ENCODE measurements at regions not wholly inside any gene's neighbourhood (a gene's known extent, or its start where the extent isn't known, plus 50 kb on each side); places are given as distances from the start of the nearest gene placed in this dataset.

GRCh38 chr10:62506371-62506770 is 132.2 kb downstream of the ZNF365 start:
- BruUV-seq (replicated peaks), result no TSS peak
- Histone ChIP-seq H3K9me3 (replicated peaks; ENCODE audit: control insufficient read depth, insufficient read depth, low read length) (no peaks in the 10 kb centered on the region), H3K27me3 (ENCODE audit: control insufficient read depth in 2 of 2, insufficient read depth in 2 of 2, low read length in 2 of 2) (peaks cover 0 to 2% of the 10 kb centered on the region in 2 experiments), H3K4me3 (replicated peaks in 1 of 3; ENCODE audit: insufficient read depth in 1 of 3, low read depth in 1 of 3, low read length in 3 of 3) (no peak overlapping the region), H4K20me1 (replicated peaks; ENCODE audit: control insufficient read depth, extremely low read depth, insufficient read depth, low read length) (no peaks in the 10 kb centered on the region), H3K27ac (ENCODE audit: insufficient read depth, low read depth, low read length) (no peak overlapping the region), H3K9me1 (replicated peaks; ENCODE audit: control insufficient read depth, extremely low read depth, insufficient read depth, low read length) (no peaks in the 10 kb centered on the region), H3K4me1 (ENCODE audit: control insufficient read depth, extremely low read depth, insufficient read depth, low read length) (no peaks in the 10 kb centered on the region), H3K36me3 (ENCODE audit: control insufficient read depth in 2 of 2, extremely low read depth in 1 of 2, insufficient read depth in 2 of 2, low read length in 2 of 2) (no peaks in the 10 kb centered on the region), H3K4me2 (ENCODE audit: insufficient read depth, low read length) (no peak overlapping the region), H3K79me2 (ENCODE audit: control insufficient read depth, insufficient read depth, low read length) (no peaks in the 10 kb centered on the region), H2AFZ (ENCODE audit: low read depth, low read length) (no peak overlapping the region), H3K9ac (replicated peaks; ENCODE audit: extremely low read depth, insufficient read depth, low read length) (no peak overlapping the region)
- intact Hi-C loops (cut with micrococcal nuclease), result no loop called here
- dilution Hi-C loops (cut with MboI; ENCODE audit: extremely low pct_ligation_motif_present, low sequenced_read_pairs), result no loop called here
- CTCF ChIA-PET, result no interaction called here
- TF ChIP-seq CTCF (IDR thresholded peaks at IDR 0.05; ENCODE audit: extremely low read depth in 1 of 2, insufficient read depth in 1 of 2, low read depth in 1 of 2, low read length in 2 of 2) (no peak), MYC (IDR thresholded peaks at IDR 0.05; ENCODE audit: low read depth, low read length) (no peak), POLR2AphosphoS5 (IDR thresholded peaks at IDR 0.05; ENCODE audit: insufficient read depth, low read depth, low read length) (no peak), JUN (IDR thresholded peaks at IDR 0.05; ENCODE audit: borderline replicate concordance, insufficient read depth, insufficient read length, low read depth) (no peak), EZH2 (IDR thresholded peaks at IDR 0.05; ENCODE audit: borderline replicate concordance, low read depth, low read length, severe bottlenecking) (no peak), MAX (IDR thresholded peaks at IDR 0.05; ENCODE audit: insufficient read depth, insufficient read length) (no peak), GATA2 (IDR thresholded peaks at IDR 0.05; ENCODE audit: insufficient read depth, insufficient read length, low read depth, low read length) (no peak), FOS (IDR thresholded peaks at IDR 0.05; ENCODE audit: borderline replicate concordance, insufficient read depth, low read length) (no peak), POLR2A (IDR thresholded peaks at IDR 0.05; ENCODE audit: low read depth, low read length) (no peak)
- no peak for FAIRE-seq
- DNase-seq (ENCODE audit: low read depth, low spot score), result no peak
- POLR2A ChIA-PET, result no interaction called here
